GM12892 (cell line): ENCODE measurements at regions not wholly inside any gene's neighbourhood (a gene's known extent, or its start where the extent isn't known, plus 50 kb on each side); places are given as distances from the start of the nearest gene placed in this dataset.

Experiments
- DNase-seq: peaks from one replicate; pipeline ENCODE4 v3.0.0; 2011; ENCODE audit not compliant: insufficient read length
- FAIRE-seq: peaks from 2 replicates; lab custom pipeline; 2011; peaks lifted over from hg19 to GRCh38; lab: Jason Lieb, UNC
- POLR2A ChIP-seq: IDR thresholded peaks from 2 replicates; pipeline ENCODE4 v1.6.1; 2011; ENCODE audit warnings: low read depth, low read length, control low read depth
- POLR2AphosphoS5 ChIP-seq: IDR thresholded peaks from 2 replicates; pipeline ENCODE4 v1.6.1; 2011; ENCODE audit warnings: low read depth, low read length, control low read depth
- TAF1 ChIP-seq: IDR thresholded peaks from 2 replicates; pipeline ENCODE4 v1.6.1; 2011; ENCODE audit warnings: low read depth, mild to moderate bottlenecking, control low read depth, low read length, borderline replicate concordance

DNA sequence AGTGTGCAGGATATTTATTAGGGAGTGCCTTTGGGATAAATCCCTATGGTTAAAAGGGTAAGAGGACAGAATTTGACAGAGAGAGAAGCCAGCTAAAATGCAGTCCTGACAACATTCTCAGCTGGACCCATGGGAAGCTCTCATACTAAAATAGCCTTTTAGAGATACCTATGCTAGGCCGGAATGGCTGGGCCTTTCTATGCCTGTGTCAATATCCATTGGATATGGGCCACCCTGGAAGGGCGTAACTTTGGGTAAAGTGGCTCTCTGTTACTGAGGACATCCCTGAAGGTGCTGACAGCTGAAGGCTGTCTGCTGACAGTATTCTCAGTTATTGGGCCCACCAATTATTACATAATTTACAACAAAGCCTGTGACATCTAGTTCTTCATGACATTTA lies 613.0 kb upstream of the B3GALT2 start:
- no peak for FAIRE-seq
- no peak for DNase-seq
- TF ChIP-seq POLR2A (no peak), POLR2AphosphoS5 (no peak), TAF1 (no peak)

DNA sequence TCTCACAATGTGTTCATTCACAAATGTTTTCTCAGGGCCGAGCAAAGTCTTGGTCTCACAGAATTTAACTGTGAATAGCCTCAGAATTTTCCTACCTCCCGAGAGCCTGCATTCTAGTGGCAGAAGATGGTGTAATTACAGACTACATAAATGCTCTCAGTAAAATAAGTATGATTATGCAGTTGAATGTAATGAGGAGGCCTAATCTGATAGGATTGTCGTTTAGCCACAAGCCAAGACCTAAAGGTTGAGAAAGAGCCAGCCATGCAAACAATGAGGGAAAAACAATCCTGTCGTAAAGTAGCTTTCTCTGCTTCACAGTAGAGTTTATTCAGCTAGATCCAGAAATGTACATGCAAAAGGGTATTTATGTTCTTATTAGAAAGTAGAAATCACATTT lies 607.8 kb upstream of the B3GALT2 start:
- DNase-seq, result no peak
- TF ChIP-seq POLR2A (no peak), TAF1 (no peak), POLR2AphosphoS5 (no peak)
- no peak for FAIRE-seq

DNA sequence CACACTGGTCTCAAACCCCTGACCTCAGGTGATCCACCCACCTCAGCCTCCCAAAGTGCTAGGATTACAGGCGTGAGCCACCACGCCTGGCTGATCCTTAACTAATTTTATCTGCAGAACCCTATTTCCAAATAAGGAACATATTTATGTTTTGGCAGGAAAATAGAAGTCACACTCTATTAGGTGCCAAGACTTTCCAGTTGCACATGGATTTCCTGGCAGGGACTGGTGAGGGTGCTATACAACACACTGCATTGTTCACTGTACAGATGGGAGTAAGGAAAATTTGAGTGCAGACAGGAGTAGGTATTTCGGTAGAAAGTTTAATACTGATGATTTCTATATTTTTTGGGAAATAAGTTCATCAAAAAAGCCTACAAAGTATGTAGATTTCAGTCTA lies 605.3 kb upstream of the B3GALT2 start:
- no peak for DNase-seq
- no peak for FAIRE-seq
- TF ChIP-seq TAF1, result no peak
- no peak for TF ChIP-seq POLR2A
- no peak for TF ChIP-seq POLR2AphosphoS5

DNA sequence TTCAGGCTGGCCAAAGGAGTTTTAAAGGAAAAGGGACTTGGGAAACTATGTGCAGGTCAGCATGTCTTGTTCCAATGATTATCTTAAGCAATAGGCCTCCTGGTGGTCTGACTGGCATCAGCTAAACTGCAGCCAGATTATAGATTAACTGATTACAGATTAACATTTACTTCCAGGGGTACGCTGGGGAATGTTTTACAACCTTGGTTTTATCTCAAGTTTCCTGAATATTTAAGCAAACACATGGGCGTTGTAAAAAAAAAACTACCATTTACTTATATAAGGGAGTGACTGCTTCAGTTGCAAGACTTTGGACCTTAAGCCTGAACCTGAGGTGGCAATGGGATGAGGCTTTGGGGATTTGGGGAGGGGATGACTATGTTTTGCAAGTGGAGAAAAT lies 600.6 kb upstream of the B3GALT2 start:
- DNase-seq (no peak), FAIRE-seq (no peak)
- no peak for TF ChIP-seq POLR2AphosphoS5
- TF ChIP-seq TAF1, result no peak
- no peak for TF ChIP-seq POLR2A

DNA sequence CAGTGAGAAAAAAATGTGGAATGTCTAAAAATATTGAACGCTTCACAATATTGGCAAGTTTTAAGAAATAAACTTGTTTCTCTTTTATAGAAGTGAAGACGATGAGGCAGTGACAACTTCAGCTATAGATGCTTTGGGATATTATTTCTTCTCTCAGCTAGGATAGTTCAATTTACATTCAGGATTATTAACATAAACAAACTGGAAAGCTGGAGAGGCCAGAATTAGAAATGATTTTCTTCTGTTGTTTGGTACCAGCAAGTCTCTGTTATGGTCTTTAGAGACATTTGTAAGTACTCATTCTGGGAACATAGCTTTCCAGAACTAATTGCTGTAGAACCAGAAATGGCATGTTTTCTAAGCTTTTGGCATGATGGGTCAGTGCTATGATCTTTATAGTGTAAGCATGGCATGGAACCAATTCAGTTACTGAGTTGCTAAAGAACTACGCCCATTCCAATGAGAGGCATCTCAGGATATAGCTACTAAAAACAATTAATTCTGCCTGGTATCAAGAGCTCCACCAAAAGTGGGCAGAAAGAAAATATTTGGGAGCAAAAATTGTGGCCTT lies 599.5 kb upstream of the B3GALT2 start:
- no peak for DNase-seq
- no peak for TF ChIP-seq POLR2A
- no peak for TF ChIP-seq POLR2AphosphoS5
- TF ChIP-seq TAF1, result no peak
- FAIRE-seq, result no peak

DNA sequence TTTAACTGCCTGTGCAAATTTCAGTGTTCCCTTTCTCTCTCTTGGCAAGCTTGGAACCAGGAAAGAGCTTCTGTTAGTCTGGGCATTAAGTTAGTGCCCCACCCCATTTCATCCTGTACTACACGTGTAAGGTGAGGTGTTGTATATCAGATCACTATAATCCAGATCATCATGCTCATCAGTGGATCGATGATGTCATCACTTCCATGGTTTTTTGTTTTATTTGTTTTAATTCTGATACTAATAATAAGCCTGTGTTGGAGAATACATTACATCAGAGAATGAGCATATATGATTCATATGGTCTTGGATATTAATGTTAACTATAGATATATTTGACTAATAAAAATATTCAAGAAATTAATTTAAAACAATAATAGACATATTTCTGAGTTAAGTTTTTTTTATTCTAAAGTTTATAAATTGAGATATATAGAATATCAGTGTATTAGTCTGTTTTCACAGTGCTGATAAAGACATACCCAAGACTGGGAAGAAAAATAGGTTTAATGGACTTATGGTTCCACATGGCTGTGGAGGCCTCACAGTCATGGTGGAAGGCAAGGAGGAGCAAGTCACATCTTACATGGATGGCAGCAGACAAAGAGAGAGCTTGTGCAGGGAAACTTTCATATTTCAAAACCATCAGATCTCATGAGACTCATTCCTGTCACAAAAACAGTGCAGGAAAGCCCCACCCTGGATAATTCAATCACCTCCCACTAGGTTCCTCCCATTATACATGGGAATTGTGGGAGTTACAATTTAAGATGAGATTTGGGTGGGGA lies 588.3 kb upstream of the B3GALT2 start:
- FAIRE-seq (no peak), DNase-seq (no peak)
- TF ChIP-seq POLR2AphosphoS5 (no peak), TAF1 (no peak), POLR2A (no peak)

DNA sequence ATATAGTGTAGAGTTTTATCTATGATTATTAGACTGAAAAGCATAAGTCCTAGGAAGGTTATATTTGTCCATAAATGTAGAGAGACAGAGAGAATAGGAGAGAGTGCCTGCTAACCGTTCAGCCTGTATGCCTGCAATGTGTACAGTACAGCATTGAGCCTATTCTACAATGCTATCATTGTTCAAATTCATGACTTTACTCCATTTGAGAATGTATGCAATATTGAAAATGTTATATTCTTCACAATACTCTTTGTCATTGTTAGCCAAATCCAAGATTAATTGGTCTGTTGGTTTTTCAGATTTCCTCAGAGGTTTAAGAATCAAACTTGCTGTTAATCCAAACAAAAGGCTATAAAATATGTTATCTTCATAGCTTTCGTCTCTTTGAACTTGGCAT lies 585.2 kb upstream of the B3GALT2 start:
- no peak for DNase-seq
- TF ChIP-seq TAF1 (no peak), POLR2AphosphoS5 (no peak), POLR2A (no peak)
- FAIRE-seq, result no peak

DNA sequence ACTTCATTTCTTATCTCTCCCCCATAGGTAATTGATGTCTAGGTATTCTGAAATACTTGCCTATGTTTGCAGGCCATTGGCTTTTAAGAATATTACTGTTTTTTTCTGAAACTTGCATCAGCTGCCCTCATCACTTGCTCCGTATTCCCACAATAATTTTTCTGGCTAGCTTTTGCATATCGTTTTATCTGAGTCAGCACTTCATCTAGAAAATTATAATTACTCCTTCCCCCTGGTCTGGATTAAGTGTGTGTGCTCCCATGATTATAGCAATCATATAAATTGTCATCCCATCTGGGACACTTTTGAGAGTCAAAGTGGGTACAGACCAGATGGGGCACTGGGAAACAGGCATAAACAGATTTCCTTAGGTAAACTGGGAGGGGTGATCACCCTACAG lies 583.2 kb upstream of the B3GALT2 start:
- FAIRE-seq, result no peak
- no peak for TF ChIP-seq POLR2A
- TF ChIP-seq POLR2AphosphoS5, result no peak
- no peak for TF ChIP-seq TAF1
- no peak for DNase-seq

DNA sequence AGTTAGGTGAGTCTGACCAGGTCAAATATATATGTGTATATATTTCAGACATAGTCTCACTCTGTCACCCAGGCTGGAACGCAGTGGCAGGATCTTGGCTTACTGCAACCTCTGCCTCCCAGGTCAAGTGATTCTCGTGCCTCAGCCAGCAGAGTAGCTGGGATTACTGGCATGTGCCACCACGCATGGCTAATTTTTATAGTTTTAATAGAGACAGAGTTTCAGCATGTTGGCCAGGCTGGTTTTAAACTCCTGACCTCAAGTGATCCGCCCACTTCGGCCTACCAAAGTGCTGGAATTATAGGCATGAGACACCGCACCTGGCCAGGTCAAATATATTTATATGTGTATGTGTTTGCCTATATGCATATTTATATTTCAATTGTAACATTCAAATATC lies 581.5 kb upstream of the B3GALT2 start:
- FAIRE-seq, result no peak

DNA sequence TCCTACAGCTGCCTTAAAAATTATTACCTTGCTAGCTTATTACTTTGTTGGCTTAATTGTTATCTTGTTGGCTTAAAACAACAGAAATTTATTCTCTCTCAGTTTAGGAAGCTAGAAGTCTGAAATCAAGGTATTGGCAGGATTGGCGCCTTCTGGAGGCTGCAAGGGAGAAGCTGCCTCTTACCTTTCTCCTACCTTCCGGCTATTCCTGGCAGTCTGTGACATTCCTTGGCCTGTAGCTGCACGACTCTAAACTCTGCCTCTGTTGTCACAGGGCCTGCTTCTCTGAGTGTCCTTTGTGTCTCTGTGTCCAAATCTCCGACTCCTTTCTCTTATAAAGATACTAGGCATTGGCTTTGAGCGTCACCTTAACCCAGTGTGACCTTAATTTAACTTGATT lies 579.9 kb upstream of the B3GALT2 start:
- FAIRE-seq (no peak), DNase-seq (no peak)
- TF ChIP-seq POLR2AphosphoS5 (no peak), TAF1 (no peak), POLR2A (no peak)

More for the DNA sequence above, 581.5 kb upstream of the B3GALT2 start:
- TF ChIP-seq POLR2AphosphoS5, result no peak
- no peak for DNase-seq

DNA sequence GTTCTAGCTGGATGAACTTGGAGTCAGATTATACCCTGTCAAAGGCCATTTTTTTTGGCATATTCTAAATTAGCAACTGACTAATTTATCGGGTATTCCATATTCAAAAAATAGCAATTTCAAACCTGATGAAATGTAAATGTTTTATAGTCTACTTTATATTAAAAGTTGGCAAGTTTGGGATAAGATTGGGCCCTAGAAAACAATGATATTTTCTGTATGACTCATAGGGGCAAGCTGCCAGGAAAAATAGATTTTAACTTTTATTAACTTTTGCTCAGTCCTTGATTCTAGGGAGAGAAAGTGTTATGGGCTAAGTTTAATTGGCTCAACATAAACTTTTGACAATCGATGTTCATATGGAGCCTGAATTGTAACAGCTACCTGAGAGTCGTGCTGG lies 576.9 kb upstream of the B3GALT2 start:
- no peak for DNase-seq

DNA sequence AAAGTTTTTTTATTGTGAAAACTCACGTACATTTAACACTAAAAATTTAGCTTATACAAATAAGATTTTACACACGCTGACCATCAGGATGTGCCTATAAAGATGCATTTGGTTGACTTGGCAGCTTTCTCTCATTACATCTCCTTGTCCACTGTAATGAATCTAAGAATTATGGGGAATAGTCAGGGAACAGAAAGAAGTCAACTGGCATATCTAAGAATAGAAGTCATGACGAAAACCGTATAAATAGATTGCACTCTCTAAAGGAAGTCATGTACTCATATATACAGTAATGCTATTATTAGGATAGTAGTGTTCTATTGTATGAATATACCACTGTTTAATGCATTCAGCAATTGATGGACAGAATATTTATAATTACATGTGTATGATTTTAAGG lies 575.8 kb upstream of the B3GALT2 start:
- DNase-seq (no peak), FAIRE-seq (no peak)

More for the DNA sequence above, 576.9 kb upstream of the B3GALT2 start:
- TF ChIP-seq TAF1 (no peak), POLR2AphosphoS5 (no peak), POLR2A (no peak)
- FAIRE-seq, result no peak

DNA sequence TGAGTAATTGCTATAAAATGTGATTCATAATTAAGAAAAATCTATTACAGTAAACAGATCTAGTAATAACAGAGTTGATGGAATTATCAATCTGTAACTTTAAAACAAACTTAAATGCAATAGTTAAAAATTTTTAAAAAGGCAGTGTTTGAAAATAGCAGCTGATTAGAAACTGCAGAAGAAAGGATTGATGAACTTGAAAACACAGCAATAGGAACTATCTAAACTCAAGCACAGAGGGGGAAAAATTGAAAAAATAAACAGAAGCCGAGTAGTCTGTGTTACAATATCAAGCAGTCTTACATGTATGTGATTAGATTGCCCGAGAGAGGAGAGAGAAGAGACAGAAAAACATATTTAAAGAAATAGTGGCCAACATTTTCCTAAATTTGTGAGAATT lies 569.0 kb upstream of the B3GALT2 start:
- no peak for DNase-seq
- TF ChIP-seq POLR2AphosphoS5 (no peak), TAF1 (no peak), POLR2A (no peak)
- no peak for FAIRE-seq

More for the DNA sequence above, 575.8 kb upstream of the B3GALT2 start:
- no peak for TF ChIP-seq POLR2A
- no peak for TF ChIP-seq POLR2AphosphoS5
- TF ChIP-seq TAF1, result no peak
